ENCODE measurements at regions not wholly inside any gene's neighbourhood (a gene's known extent, or its start where the extent isn't known, plus 50 kb on each side); places are given as distances from the start of the nearest gene placed in this dataset.

DNA sequence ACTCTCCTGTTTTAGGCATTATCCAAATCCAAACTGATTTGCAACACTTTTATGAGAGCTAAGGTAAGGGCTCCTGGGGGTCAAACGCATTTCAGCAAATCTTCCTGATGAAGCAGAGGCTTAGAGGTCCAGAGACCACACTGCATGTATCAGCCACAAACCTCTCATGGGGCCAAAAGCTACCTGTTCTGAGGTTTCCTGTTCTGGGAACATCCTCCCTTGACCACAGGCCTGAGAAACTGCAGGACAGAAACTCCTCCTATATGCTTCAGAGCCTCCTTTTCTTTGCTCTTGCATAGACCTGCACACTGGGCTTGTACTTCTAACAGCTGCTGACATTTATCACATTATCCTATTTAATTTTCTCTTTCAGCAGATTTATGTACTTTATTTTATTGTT is 92.6 kb downstream of the OR2K2 start:
- in situ Hi-C loops (cut with HindIII; ENCODE audit: low pct_ligation_motif_present, low sequenced_read_pairs), result no loop called here
- Histone ChIP-seq H3K36me3 (replicated peaks) (no peaks in the 10 kb centered on the region), H3K4me3 (ENCODE audit: low read depth, low read length) (no peak overlapping the region), H3K27ac (no peak overlapping the region), H3K27me3 (replicated peaks) (no peaks in the 10 kb centered on the region)
- TF ChIP-seq, protein P1, sequence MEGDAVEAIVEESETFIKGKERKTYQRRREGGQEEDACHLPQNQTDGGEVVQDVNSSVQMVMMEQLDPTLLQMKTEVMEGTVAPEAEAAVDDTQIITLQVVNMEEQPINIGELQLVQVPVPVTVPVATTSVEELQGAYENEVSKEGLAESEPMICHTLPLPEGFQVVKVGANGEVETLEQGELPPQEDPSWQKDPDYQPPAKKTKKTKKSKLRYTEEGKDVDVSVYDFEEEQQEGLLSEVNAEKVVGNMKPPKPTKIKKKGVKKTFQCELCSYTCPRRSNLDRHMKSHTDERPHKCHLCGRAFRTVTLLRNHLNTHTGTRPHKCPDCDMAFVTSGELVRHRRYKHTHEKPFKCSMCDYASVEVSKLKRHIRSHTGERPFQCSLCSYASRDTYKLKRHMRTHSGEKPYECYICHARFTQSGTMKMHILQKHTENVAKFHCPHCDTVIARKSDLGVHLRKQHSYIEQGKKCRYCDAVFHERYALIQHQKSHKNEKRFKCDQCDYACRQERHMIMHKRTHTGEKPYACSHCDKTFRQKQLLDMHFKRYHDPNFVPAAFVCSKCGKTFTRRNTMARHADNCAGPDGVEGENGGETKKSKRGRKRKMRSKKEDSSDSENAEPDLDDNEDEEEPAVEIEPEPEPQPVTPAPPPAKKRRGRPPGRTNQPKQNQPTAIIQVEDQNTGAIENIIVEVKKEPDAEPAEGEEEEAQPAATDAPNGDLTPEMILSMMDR (IDR thresholded peaks at IDR 0.05; ENCODE audit: low read depth, low read length, missing control alignments), result no peak
- DNase-seq, result no peak

DNA sequence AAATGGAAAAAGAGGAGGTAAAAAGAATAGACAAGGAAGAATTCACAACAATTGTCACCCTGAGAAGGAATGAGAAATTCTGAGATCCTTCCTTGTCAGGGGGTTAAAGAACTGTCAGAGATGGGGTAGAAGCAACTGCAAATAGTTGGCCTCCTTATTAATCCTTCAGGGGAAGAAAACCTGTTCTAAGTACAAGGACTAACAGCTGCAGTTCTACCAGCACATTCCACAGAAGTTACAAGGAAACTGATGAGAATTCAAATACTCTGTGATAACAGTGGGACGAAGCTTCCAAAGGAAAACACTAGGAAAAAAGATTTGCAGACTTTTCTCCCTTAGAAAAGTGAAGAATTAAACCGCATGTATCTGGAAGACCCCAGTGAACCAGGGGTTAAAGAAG is 93.7 kb downstream of the OR2K2 start:
- DNase-seq, result no peak
- no peak overlapping the region for H3K4me3 ChIP-seq (ENCODE audit: low read depth, low read length)
- H3K27ac ChIP-seq, result no peak overlapping the region
- TF ChIP-seq, protein P1 (IDR thresholded peaks at IDR 0.05; ENCODE audit: low read depth, low read length, missing control alignments), result no peak
- H3K36me3 ChIP-seq (replicated peaks), result no peaks in the 10 kb centered on the region
- in situ Hi-C loops (cut with HindIII; ENCODE audit: low pct_ligation_motif_present, low sequenced_read_pairs), result no loop called here
- H3K27me3 ChIP-seq (replicated peaks), result no peaks in the 10 kb centered on the region

DNA sequence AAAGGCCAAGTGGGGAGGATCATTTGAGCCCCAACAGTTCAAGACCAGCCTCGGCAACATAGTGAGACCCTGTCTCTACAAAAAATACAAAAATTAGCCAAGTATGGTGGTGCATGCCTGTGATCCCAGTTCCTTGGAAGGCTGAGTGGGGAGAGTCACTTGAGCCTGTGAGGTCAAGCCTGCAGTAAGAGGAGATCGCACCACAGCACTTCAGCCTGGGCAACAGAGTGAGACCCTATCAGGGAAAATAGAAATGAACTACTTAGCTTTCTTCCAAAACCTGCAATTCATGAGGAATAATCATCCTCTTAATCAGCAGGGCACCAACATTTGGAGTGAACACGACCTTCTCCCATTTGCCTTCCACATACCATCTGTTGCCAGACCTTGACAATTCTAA is 96.1 kb downstream of the OR2K2 start:
- TF ChIP-seq, protein P1 (IDR thresholded peaks at IDR 0.05; ENCODE audit: low read depth, low read length, missing control alignments), result no peak
- in situ Hi-C loops (cut with HindIII; ENCODE audit: low pct_ligation_motif_present, low sequenced_read_pairs), result no loop called here
- Histone ChIP-seq H3K27ac (no peak overlapping the region), H3K36me3 (replicated peaks) (no peaks in the 10 kb centered on the region), H3K27me3 (replicated peaks) (no peaks in the 10 kb centered on the region), H3K4me3 (ENCODE audit: low read depth, low read length) (no peak overlapping the region)
- DNase-seq, result no peak

DNA sequence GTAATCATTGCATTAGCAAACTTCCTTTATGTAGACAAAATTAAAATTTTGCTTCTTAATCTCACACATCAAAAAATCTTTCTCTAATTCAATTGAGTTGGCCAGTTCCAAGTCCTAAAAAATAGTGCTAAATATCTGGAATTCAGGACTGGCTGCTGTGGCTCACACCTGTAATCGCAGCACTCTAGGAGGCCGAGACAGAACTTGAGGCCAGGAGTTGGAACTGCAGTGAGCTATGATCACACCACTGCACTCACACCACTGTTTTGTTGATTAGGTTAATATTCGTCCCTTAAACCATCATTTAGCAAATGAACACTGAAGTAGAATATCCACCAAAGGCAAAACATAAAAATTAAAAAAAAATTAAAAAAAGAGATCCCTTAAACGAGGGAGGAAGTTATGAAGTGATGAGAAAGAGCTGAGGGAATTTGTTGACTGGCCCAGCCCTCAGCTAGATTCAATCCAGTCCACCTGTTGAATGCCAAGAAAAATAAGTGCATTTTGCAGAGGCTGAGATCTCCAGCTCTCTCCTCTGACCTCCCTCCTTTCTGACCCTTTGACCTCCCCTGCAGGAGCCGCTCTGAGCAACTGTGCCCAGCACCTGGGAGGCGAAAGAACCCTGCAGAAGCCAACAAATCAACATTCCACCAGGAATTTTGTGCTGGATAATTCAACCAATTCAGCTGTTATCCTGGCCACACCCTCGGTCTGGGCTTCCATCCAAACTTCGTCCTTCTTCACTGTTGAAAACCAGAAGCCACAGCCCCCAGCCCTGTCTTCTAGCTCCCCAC is 96.8 kb downstream of the OR2K2 start:
- Histone ChIP-seq H3K36me3 (replicated peaks) (no peaks in the 10 kb centered on the region), H3K27ac (no peak overlapping the region), H3K4me3 (ENCODE audit: low read depth, low read length) (no peak overlapping the region), H3K27me3 (replicated peaks) (no peaks in the 10 kb centered on the region)
- TF ChIP-seq, protein P1 (IDR thresholded peaks at IDR 0.05; ENCODE audit: low read depth, low read length, missing control alignments), result no peak
- in situ Hi-C loops (cut with HindIII; ENCODE audit: low pct_ligation_motif_present, low sequenced_read_pairs), result no loop called here
- no peak for DNase-seq

DNA sequence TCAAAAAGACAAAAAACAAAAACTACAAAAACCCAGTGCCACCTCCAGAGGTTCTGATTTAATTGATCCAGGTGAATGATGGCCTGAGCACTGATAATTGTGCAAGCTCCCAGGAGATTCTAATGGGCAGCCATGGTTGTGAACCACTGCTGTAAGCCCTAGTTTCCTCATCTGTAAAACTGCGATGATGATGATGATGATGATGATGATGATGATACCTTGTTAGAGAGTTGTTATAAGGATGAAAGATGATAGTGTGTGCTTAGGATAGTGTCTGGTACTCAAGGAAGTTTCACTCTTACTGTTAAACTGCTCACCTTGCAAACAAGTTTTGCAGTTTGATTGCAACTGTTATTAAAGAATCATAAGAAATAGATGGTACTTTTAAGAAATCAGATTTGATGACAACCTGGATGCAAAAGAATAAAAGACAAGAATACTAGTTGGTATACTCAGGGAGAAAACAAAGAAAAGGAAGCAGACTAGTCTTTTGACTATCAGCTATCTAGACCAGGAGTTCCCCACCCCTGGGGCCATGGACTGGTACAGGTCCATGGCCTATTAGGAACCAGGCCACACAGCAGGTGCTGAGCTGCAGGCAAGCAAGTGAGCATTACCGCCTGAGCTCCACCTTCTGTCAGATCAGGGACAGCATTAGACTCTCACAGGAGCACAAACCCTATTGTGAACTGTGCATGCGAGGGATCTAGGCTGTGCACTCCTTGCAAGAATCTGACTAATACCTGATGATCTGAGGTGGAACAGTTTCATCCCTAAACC is 98.0 kb downstream of the OR2K2 start:
- DNase-seq, result no peak
- in situ Hi-C loops (cut with HindIII; ENCODE audit: low pct_ligation_motif_present, low sequenced_read_pairs), result no loop called here
- TF ChIP-seq, protein P1 (IDR thresholded peaks at IDR 0.05; ENCODE audit: low read depth, low read length, missing control alignments), result no peak
- no peak overlapping the region for H3K4me3 ChIP-seq (ENCODE audit: low read depth, low read length)
- H3K36me3 ChIP-seq (replicated peaks), result no peaks in the 10 kb centered on the region
- no peak overlapping the region for H3K27ac ChIP-seq
- H3K27me3 ChIP-seq (replicated peaks), result no peaks in the 10 kb centered on the region

Measured in brain microvascular endothelial cell (primary cell).